Renal cortex interstitium (tissue), 11 donors: ENCODE measurements at regions not wholly inside any gene's neighbourhood (a gene's known extent, or its start where the extent isn't known, plus 50 kb on each side); places are given as distances from the start of the nearest gene placed in this dataset.

Experiments
- DNase-seq, 11 donors: peaks; one replicate each; pipeline ENCODE4 v3.0.0-alpha.2; 2013; ENCODE audit warnings: low read depth in 9 of 11, low spot score in 4 of 11; ENCODE audit errors: extremely low read depth in 1 of 11

DNA sequence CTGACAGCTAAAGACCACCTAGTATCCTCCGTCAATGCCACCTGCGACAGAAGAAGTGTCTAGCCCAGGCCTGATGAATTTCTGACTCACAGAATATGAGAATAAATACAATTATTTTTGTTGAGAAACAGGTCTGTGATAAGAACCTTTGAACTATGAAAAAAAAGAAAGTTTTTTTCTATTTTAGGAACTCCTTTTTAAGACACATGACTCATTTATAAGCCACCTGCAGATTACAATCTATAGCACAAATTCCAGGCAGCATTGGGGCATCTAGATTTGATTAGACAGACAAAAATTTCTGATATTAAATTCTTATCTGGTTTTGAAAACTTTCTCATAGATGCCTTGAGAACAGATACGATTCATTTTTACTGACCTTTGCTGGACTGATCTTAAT lies 256.7 kb upstream of the LYZL1 start:
- no peak for DNase-seq

DNA sequence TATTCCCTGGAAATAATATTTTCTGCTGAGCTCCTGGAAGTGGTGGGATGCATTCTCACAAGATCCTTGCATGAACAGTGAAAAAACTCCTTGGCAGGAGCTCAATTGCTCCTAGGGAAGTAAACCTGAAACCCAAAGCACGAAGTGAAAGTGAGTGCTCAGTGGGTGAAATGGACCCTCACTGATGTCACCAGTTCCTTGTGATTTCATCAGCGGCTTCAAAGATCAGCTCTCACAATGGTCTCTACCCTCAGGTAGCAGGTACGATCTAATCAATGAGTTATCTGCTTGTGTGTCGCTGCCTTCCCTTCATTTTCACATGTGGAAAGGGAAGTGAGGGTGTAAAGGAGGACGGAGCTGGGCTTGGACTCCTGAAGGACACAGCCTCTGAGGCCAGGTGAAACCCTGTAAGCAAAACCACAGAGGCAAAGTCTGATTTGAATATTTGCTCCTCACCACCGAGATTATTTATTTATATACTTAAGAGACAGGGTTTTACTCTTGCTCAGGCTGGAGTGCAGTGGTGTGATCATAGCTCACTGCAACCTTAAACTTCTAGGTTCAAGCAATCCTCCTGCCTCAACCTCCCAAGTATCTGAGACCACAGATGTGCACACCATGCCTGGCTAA lies 255.4 kb upstream of the LYZL1 start:
- DNase-seq, result no peak

DNA sequence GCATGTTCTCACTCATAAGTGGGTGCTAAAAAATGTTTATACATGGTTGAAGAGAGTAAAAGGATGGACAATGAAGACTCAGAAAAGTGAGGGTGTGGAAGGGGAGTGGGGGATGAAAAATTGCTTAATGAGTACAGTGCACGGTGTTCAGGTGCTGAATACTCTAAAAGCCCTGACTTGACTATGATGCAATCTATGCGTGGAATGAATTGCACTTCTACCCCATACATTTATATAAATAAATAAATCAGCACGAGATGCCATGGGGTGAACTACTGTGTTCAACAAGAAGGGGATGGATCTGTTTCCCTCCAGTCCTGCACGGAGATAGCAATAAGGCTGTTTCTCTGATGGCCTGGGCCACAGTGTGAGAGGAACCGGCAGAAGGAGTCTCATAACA lies 254.3 kb upstream of the LYZL1 start:
- no peak for DNase-seq

DNA sequence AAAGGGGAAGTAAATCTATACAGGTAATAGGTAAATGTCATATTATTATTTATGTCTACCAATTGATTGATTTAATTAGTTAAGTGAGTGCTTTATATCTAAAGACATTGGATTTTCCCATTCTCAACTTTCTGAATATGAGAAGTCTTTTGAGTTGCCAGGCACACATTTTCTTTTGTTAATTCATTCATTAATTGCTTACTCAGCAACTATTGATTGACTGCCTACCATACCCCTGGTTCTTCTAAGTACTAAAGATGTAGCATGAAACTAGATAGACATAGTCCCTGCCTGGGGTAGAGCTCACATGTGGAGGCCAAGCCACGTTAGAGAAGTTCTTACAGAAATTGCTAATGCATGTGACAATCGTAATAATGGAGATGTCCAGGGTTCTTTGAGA lies 253.1 kb upstream of the LYZL1 start:
- no peak for DNase-seq

DNA sequence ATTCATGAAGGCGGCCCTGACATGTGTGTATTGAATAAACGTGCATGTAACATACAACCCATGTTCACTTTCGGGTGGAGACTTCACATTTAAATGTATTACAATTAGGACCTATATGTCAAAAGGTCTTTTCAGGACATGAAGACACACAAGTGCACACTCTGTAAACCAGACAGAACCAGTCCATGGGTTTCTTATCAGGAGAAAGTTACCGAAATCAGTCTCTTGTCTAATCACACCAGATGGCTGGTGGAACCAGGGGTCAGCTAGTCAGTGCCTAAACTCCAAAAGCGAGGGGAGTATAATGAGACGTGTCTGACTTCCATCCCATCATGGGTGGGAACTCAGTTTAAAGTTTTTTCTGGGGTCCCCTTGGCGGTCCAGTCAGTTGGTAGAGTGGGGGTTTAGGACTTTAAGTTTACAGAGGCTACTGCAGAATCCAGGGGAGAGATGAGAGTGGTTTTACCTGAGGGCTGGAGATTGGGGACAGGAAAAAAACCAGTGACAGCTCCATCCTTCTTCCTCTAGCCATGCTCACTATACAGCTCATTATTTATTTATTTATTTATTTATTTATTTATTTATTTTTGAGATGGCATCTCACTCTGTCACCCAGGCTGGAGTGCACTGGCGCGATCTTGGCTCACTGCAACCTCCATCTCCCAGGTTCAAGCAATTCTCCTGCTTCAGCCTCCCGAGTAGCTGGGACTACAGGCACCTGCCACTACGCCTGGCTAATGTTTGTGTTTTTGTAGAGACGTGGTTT lies 251.3 kb upstream of the LYZL1 start:
- DNase-seq, result no peak

DNA sequence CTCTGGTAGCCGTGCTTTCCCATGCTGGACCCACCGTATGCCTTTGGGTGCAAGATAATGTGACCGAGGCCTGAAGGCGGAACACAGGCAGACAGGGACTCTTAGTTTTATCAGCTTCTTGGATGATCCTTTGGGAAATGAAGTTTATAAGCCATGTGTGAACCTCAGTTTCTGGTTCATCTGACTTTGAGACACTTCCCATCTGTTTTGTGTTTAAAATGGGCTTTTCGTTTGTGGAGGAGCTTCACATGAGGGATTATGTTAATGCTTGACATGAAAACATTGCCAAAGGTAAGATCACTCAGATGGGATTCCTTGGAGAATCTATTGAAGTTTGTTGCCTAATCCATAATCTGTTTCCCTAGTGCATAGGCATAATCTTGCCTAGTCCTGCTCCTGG lies 249.8 kb upstream of the LYZL1 start:
- no peak for DNase-seq

DNA sequence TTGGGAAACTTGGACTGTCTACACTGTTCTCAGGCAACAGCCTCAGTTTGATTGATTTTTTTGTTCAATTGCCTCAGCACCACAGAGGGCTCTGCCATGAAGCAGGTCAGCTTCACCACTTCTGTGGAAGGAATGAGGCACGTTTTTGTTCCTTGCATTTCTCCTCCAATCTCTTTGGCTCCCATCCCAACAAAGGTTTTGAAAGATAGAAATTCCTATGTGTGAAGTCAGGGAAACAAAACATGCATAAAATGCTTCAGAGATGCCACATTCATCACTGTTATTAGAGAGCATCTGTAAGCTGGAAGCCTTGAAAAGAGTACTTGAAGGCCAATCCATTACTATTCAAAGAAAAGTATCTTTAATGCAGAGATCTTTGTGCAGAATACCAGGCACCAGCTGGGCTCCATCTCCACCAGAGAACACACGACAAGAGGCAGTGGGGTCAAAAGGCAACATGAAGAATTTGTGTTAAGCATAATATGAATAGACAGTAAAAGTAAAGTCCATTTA lies 249.1 kb upstream of the LYZL1 start:
- DNase-seq, result peak in 8 of 11 donors; percentile 12 to 55 (median 26)

DNA sequence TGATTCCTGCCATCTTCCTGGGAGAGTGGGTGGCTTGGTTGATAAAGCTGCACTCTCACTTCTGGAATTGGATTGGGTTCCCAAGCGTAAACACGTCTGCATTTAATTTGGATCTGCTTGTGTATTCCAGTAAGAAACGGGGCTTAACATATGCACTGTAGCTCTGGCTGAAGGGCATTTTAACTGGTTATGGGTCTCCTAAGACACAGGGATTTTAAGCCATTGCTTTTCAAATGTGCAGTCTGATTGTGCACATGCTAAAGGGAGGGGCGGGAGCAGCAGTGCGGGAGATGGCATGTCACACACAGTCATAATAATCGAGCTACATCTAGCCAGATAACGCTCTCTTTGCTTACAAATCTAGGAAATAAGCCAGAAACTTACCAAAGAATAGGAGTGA lies 247.3 kb upstream of the LYZL1 start:
- no peak for DNase-seq

DNA sequence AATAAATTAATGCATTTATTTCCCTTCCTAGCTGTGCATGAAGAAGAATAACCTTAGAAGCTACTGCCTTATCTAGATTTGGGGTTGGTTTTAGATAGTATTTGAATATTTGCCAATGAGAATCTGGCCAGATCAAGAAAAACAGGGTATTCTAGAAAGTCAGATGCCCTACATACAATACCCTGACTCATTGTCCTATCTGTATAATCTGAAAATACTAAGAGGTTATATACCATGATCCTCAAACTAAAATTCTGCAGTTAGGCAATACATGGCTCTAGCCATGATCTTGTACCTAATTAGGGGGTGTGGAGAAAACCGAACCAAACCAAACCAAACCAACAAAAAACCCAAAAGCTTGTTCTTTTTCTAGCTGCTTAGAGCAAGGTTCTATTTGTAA lies 240.4 kb upstream of the LYZL1 start:
- no peak for DNase-seq

DNA sequence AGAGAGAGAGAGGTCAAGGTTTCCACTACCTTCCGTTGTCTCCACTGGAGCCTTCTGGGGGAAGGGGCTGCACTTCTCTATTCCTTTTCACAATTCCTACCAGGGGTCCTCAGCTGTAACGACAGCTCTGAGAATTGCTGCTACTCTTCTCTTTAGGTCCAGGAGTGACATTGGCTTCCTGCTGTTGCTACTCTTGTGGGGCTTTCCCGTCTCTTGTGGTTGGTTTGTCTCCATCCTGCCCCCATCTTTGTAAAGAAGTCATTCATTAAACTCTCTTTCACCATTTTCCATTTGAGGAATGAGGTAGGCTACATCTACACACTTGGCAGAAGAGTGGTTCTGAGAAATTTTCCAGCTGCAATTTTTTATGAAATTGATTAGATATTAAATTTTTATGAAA lies 238.8 kb upstream of the LYZL1 start:
- no peak for DNase-seq

DNA sequence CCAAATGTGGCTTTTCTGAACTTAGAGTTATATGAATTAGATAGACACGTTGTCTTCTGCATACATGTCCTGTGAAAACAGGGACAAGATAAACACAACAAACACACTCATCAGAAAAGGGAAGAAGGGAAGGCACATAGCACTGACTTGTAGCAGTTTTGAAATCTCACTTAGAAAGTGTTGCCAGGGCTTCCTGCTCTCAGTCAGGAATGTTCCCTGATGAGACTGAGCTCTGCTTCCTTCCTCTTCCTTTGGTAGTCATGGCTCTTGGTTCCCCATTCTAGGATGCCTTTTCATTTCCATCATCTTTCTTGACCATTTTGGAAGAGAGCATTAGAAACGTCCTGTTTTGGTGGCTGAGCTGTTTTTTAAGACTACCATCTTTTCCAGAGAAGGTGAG lies 233.8 kb upstream of the LYZL1 start:
- DNase-seq, result no peak

DNA sequence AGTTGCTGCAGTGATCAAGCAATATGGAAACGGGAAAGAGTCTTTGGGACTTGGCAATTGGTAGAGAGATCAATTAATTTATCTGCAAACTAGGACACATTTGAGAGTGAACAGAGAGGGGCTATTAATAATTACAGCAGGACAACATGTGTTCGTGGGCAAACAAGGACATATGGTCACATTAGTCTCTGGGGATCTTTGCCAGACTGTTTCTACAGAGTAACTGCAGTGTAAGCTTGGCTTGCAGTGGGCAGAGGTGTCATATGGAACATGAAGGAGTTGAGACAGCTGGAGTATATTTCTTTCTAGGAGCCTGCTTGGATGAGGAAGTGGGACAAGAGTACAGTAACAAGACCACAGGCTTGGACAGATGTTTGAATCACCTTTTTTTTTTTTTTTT lies 232.1 kb upstream of the LYZL1 start:
- no peak for DNase-seq

DNA sequence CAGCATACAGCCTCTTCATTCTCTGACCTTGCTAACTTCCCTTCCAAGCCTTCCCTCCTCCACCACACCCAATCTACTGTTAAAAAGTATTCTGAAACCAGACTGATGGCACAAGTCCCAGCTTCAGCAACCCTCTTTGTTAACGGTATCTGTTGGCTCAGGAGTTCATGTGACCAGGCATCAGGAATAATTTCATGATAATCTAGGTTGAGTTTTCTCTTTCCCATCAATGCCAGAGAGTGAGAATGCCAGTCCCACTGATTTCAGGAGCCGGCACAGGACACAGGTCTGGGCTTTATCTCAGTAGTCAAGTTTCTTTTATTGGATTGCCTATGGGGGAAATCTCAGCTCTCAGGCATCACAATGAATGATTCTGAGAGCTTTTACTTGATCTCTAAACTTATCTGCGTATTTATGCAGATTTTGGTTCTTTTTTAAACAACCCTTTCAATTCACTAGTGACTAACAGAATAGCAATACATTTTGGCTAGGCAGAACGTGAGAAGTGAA lies 231.0 kb upstream of the LYZL1 start:
- no peak for DNase-seq

DNA sequence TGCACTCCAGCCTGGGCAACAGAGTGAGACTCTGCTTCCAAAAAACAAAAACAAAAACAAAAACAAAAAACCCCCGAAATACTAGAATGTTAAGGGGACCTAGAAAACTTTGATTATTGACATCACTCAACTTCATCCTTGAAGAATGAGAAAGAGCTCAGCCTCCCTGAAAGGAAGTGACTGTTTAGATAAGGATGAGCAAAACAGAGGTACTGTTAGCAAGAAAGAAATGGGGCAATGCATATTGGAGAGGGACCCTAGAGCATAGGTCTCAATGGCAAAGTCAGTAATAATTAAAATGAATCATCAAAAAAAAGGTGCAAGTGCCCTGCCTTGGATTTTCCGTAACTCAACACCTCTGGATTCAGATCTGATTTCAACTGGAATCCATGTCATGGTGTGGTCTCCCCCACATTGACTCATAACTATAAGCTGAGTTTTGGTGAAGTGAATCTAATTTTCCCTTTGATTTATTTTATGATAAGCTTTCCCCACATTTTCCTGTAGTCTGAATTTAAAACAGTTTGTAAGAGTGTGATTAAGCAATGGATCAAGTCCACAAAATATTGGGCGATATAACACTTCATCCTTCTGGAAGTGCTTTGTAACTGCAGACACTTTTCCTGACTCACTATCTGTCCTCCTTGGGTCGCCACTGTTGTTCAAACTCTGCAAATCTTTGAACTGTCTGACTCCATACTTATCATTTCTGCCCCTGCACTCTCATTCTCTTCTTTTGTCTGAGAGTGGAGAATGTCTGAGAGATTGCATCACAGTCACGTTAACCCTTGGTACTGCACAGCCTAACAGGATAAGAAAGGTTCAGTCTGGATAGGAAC lies 224.8 kb upstream of the LYZL1 start:
- no peak for DNase-seq

DNA sequence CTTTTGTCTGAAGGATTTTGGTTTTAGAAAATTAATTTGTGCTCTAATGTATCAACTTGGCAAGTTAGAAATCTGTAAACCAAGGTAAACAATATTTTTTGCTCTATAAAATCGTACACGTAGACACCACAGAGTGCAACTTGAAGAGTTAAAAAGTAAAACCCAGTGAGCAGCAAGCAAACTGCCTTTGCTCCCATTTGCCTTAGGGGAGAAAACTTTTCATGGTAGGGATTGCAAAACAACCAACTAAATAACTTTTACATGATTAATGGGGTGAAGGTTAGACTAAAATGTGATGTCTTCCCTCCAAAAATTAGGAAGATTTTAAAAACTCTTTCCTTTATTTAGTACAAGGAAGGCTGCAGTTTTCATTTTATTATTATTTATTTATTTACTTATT lies 224.2 kb upstream of the LYZL1 start:
- DNase-seq, result no peak

DNA sequence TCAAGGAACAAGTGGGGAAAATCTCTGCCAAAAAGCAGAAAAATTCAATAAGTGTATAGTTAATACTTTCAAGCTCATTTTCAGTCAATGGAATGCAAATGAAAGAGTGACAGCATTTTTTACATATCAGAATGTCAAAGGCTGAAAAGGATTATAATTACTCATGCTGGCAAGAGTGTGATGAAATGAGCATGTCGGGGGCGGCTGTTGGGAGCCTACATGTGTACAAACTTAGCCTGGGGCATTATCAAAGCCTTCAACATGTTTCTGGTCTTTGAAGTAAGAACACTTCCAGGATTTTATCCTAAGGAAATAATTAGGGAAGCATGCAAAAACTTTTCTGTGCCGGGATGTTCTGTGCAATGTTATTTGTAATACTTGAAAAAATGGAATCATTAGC lies 221.7 kb upstream of the LYZL1 start:
- DNase-seq, result no peak

DNA sequence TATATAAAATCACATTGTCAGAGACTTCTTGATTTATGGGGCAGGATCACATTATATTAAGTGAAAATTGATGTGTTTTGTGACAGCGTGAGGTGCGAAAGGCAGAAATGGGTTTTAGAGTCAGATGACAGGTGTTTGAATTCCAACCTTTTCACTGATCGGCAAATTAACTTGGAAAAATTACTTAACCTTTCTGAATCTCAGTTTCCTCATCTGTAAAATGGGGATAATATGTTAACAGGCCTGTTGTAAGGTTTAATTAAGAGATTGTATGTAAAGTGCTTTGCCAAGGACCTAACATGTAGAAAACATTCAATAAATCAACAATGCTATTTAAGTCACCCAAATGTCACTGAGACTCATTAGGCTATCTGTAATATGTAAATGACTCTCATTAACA lies 221.2 kb upstream of the LYZL1 start:
- no peak for DNase-seq

DNA sequence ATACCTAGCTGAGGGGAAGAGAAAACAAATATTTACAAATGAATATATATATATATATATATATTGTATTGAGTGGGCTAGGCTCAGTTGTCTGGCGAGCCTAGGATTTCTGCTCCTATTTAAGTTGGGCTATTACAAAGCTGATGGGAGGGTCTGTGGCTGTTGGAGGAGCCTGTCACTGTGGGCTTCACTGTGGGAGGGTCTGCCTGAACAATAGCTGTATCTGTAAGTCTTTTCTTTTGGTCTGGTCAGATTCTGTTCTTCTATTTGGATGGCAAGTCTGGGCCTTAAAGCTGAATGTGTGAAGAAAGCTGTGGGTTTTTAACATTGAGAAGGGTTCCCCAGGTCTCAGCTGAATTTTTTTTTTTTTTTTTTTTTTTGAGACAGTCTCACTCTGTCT lies 220.6 kb upstream of the LYZL1 start:
- DNase-seq, result no peak

DNA sequence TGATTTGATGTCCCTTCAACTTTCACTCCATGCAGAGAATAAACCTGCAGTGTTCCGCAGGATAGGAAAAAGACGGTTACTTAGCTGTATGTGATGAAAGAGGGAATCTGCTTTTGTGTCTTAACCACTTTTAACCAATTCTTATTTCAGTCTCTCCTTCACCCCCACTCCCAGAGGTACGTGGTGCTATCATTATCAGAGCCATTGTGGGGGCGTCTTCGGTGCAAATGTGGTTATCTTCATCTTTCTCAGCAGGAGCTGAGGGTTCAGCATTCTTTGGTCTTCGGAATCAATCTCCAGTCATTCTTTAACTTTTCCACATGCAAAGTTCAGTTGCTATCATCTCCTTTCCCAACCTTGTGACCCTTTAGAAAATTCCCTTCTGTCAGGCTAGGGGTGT lies 219.9 kb upstream of the LYZL1 start:
- DNase-seq, result no peak

DNA sequence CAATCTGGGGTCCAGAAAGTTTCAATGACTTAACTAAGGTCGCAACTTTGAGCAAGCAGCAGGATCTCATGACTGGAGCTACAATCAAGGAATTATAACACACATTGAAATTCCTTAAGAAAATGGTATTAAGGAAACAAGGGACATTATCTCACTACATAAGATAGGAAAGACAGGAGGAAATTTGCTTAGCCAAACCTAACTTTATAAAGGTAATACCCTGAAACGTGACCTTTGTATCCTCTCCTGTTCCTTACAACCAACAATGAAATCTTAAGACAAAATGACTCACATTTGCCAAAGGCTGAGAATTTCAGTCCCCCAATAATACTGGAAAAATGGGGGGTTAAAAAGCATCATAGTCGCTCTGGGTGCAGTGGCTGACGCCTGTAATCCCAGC lies 218.9 kb upstream of the LYZL1 start:
- DNase-seq, result no peak
